Bone marrow (tissue), 2 donors: ENCODE measurements at regions not wholly inside any gene's neighbourhood (a gene's known extent, or its start where the extent isn't known, plus 50 kb on each side); places are given as distances from the start of the nearest gene placed in this dataset.
"Not testable (repeated sequence)": the region's sequence is repeated elsewhere in the genome, so short reads cannot be mapped to it uniquely, and the experiment has no call there.

ENCODE experiments used
- DNase-seq, 2 donors: peaks; one replicate each; lab custom pipeline; 2025; lab: John Stamatoyannopoulos, UW

DNA sequence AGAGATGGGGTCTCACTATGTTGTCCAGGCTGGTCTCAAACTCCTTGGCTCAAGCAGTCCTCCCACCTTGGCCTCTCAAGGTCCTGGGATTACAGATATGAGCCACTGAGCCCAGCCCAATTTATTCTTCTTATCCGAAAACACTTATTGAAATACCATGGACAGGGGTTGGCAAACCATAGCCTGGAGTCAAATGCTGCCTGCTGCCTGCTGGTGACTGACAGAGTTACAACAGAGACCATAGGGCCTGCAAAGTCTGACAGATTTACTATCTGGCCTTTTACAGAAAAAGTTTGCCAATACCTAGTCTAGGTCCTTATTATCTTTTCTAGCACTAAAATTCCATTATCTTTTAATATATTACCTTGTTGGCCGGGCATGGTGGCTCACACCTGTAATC is 87.1 kb upstream of the ZNF281 start:
- no peak for DNase-seq

GRCh38 chr1:200495901-200496300 is 86.1 kb upstream of the ZNF281 start:
- no peak for DNase-seq

DNA sequence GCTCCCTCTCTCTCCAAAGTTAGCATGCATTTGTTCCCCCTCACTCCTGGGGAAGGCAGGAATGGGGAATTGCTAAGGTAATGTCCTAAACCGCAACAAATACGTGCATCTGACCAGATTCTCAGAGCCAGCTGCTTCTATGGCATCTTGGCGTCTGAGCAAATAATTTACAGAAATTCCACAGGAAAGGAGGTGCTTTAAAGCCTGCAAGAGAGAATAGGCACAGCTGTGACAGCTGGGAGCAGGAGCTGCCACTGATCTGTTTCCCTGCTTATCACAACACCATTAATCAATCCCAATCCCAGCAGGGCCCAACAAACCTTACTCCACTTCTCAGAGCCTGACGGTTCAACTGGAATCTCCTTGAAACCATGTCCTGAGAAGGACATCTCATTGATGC is 83.5 kb upstream of the ZNF281 start:
- no peak for DNase-seq

DNA sequence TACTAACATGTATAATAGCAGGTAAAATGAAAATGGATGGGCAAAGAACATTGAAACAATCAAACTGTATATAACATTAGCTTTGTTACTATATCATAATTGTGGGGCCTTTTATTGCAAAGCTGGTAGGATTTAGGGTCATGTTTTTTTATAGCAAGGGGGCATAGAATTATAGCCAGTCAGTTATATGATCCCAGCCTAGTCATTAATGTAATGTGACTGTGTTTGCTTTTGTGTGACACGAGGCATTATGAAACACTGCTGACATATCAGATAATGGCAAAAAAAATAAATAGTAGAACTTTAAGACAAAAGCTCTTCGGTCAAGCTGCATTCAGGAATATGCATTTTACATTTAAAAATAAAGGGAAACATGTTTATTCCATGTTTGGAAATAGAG is 81.3 kb upstream of the ZNF281 start:
- DNase-seq = no peak

DNA sequence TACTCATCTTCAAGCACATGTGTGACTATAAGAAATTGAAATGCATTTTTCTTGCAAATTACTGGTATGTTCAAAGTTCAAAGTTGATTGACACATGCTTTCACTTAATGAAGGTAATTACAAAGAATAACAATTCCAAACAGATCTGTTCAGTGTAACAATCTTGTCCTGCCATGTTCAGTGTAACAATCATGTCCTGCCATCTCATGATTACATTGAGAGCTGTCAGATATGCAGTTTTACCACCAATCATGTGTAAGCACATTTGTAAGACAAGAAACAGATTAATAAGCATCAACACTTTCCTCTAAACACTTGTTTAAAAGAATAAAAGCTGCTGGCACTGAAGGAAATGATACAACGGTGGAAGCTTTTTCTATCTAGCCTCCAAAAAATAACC is 80.3 kb upstream of the ZNF281 start:
- no peak for DNase-seq

GRCh38 chr1:200488375-200489165 is 78.7 kb upstream of the ZNF281 start:
- DNase-seq = peak in 1 of 2 donors; percentile 62

GRCh38 chr1:200487650-200488049 is 77.8 kb upstream of the ZNF281 start:
- no peak for DNase-seq

- DNase-seq = no peak
Observed at GRCh38 chr1:200486634-200487033, 76.8 kb upstream of the ZNF281 start.

- not testable (repeated sequence) for DNase-seq
Observed at GRCh38 chr1:200484438-200484946, 74.7 kb upstream of the ZNF281 start.

GRCh38 chr1:200483491-200484143 is 73.8 kb upstream of the ZNF281 start:
- peak in 1 of 2 donors; percentile 96 for DNase-seq

- no peak for DNase-seq
Observed at GRCh38 chr1:200480964-200481363, 71.1 kb upstream of the ZNF281 start.

GRCh38 chr1:200479816-200480215 is 70.0 kb upstream of the ZNF281 start:
- no peak for DNase-seq

GRCh38 chr1:200478945-200479558 is 69.2 kb upstream of the ZNF281 start:
- no peak for DNase-seq

DNA sequence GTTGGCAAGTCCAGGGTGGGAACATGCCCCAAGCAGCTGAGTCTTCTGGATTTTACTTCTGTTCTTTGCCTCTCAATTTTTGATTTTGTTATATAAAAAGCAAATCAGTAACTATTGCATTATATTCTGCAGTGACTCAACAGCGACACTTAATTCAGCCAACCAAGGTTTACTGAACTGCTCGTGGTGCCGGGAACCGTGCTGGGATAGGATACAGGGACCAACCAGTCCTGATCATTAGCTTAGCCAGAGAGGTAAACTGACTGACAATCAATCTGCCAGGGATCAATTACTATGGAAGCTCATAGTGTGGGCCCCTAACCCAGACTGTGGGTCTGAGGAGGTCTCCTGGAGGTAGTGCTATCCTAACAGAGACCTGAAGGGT is 68.4 kb upstream of the ZNF281 start:
- no peak for DNase-seq

DNA sequence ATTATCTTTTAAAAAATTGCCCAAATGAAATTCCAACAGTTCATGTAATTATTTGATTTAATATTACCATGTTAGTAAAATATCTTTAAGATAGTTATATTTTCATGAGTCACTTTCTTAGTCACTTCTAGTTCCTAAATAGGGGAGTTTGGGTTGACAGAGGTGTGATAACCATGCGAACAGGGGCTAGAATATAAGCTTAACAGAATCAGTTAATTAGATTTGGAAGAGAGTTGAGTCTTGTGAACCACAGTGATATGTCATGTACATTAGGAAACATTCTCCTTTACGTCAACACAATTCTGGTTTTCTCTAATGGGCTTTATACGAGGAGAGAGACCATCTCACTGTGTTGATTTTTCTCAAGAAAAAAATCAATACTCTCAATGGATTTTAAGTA is 64.8 kb upstream of the ZNF281 start:
- no peak for DNase-seq

DNA sequence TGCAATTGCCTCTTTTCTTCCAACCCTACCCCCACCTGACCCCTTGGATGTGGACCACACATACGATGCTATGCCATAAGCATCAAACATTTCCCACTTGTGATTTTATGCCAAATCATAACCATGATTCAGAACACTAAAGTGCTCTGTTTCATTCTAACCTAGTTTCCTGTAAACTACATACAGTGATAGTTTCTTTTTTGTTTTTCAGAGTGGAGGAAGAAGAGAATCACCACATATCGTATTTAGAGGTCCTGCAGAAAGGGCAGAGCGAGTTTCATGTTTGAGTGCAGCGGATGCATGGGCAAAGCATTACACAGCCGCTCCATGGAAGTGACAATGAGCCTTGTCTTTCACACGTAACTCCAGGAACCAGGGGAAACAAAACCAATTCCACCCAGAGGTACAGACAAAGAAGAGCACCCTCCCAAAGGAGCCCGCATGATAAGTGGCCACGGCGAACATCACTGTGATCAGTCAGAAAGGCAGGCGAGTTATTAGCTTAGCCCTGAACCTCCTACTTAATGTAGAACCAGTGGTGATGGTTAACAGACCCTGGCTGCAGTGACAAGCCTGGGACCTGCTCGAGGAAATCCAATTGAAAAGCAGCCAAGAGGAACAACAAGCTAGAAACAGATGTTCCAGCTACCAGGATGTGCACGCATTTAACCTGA is 64.0 kb upstream of the ZNF281 start:
- DNase-seq = peak in 1 of 2 donors; percentile 45

- no peak for DNase-seq
Observed at GRCh38 chr1:200471739-200472138, 61.9 kb upstream of the ZNF281 start.

GRCh38 chr1:200468264-200469001 is 58.6 kb upstream of the ZNF281 start:
- DNase-seq = no peak

GRCh38 chr1:200464784-200465400 is 55.1 kb upstream of the ZNF281 start:
- DNase-seq = no peak
